Bronchial epithelial cell (primary cell): ENCODE measurements at regions not wholly inside any gene's neighbourhood (a gene's known extent, or its start where the extent isn't known, plus 50 kb on each side); places are given as distances from the start of the nearest gene placed in this dataset.

Experiments
- DNase-seq: peaks from one replicate; pipeline ENCODE4 v3.0.0-alpha.2; 2010; ENCODE audit warnings: low read depth
- FAIRE-seq: peaks from 2 replicates; lab custom pipeline; 2011; peaks lifted over from hg19 to GRCh38; lab: Jason Lieb, UNC
- H3K27me3 ChIP-seq: 2 replicates; pipeline ENCODE4 v1.5.1; 2011; ENCODE audit warnings: low read length; ENCODE audit not compliant: control insufficient read depth, insufficient read depth
- H3K36me3 ChIP-seq: 2 replicates; pipeline ENCODE4 v1.5.1; 2011; ENCODE audit warnings: low read length; ENCODE audit not compliant: control insufficient read depth, insufficient read depth
- H3K4me3 ChIP-seq: 2 replicates; pipeline ENCODE4 v1.5.1; 2011; ENCODE audit warnings: mild to moderate bottlenecking, low read depth, low read length, control low read depth
- CTCF ChIP-seq: IDR thresholded peaks from 2 replicates; pipeline ENCODE4 v1.5.1; 2011; ENCODE audit warnings: mild to moderate bottlenecking, moderate library complexity, low read length, control low read depth, inconsistent platforms; ENCODE audit not compliant: insufficient read depth, severe bottlenecking

- FAIRE-seq: no peak
Measured at GRCh38 chr6:50978380-50979170, 159.9 kb downstream of the TFAP2B start.

GRCh38 chr6:50979171-50979525, 160.5 kb downstream of the TFAP2B start:
- no peak for TF ChIP-seq CTCF
- no peak for DNase-seq
- no peak for FAIRE-seq
- H3K27me3 ChIP-seq: no peaks in the 10 kb centered on the region
- no peak overlapping the region for H3K4me3 ChIP-seq
- no peaks in the 10 kb centered on the region for H3K36me3 ChIP-seq

More at GRCh38 chr6:50978380-50979170, 159.9 kb downstream of the TFAP2B start:
- H3K27me3 ChIP-seq: no peaks in the 10 kb centered on the region
- no peak overlapping the region for H3K4me3 ChIP-seq
- no peaks in the 10 kb centered on the region for H3K36me3 ChIP-seq
- TF ChIP-seq CTCF: no peak
- DNase-seq: no peak

GRCh38 chr6:50984135-50984534, 165.5 kb downstream of the TFAP2B start:
- FAIRE-seq: no peak
- TF ChIP-seq CTCF: no peak
- H3K27me3 ChIP-seq: no peaks in the 10 kb centered on the region
- DNase-seq: no peak
- no peak overlapping the region for H3K4me3 ChIP-seq
- no peaks in the 10 kb centered on the region for H3K36me3 ChIP-seq

- no peak for TF ChIP-seq CTCF
- FAIRE-seq (no peak), DNase-seq (peak; percentile 50)
- Histone ChIP-seq H3K4me3 (no peak overlapping the region), H3K27me3 (no peaks in the 10 kb centered on the region), H3K36me3 (no peaks in the 10 kb centered on the region)
Measured at GRCh38 chr6:50986319-50986718, 167.6 kb downstream of the TFAP2B start.

GRCh38 chr6:50989123-50989522, 170.5 kb downstream of the TFAP2B start:
- no peak overlapping the region for H3K4me3 ChIP-seq
- H3K27me3 ChIP-seq: no peaks in the 10 kb centered on the region
- DNase-seq: no peak
- FAIRE-seq: no peak
- no peaks in the 10 kb centered on the region for H3K36me3 ChIP-seq
- no peak for TF ChIP-seq CTCF
